GM19324 (cell line): ENCODE measurements at regions not wholly inside any gene's neighbourhood (a gene's known extent, or its start where the extent isn't known, plus 50 kb on each side); places are given as distances from the start of the nearest gene placed in this dataset.

Source experiments
- ATAC-seq: cut with Tn5 transposase; IDR thresholded peaks from one replicate; pipeline ENCODE4 v1.9.1; 2021; ENCODE audit warnings: mild to moderate bottlenecking, moderate library complexity; ENCODE audit not compliant: unreplicated experiment, low FRiP score

- ATAC-seq, result no peak
Observed at GRCh38 chr14:53331921-53332320, 178.8 kb upstream of the DDHD1 start.

- no peak for ATAC-seq
Observed at GRCh38 chr14:53331247-53331646, 178.1 kb upstream of the DDHD1 start.

- no peak for ATAC-seq
Observed at GRCh38 chr14:53330441-53330840, 177.3 kb upstream of the DDHD1 start.

GRCh38 chr14:53328841-53329240 is 175.7 kb upstream of the DDHD1 start:
- ATAC-seq, result no peak

GRCh38 chr14:53327716-53328115 is 174.6 kb upstream of the DDHD1 start:
- ATAC-seq, result no peak

- ATAC-seq, result no peak
Observed at GRCh38 chr14:53325176-53325806, 172.2 kb upstream of the DDHD1 start.

GRCh38 chr14:53316504-53316903 is 163.4 kb upstream of the DDHD1 start:
- ATAC-seq, result no peak

- ATAC-seq, result no peak
Observed at GRCh38 chr14:53310412-53310811, 157.3 kb upstream of the DDHD1 start.

GRCh38 chr14:53306911-53307310 is 153.8 kb upstream of the DDHD1 start:
- no peak for ATAC-seq

GRCh38 chr14:53306267-53306721 is 153.2 kb upstream of the DDHD1 start:
- no peak for ATAC-seq

- no peak for ATAC-seq
Observed at GRCh38 chr14:53304726-53305381, 151.7 kb upstream of the DDHD1 start.

GRCh38 chr14:53295985-53296582 is 143.0 kb upstream of the DDHD1 start:
- no peak for ATAC-seq

GRCh38 chr14:53295372-53295771 is 142.2 kb upstream of the DDHD1 start:
- no peak for ATAC-seq

GRCh38 chr14:53286301-53286700 is 133.2 kb upstream of the DDHD1 start:
- no peak for ATAC-seq

GRCh38 chr14:53285821-53286220 is 132.7 kb upstream of the DDHD1 start:
- no peak for ATAC-seq

GRCh38 chr14:53285064-53285463 is 131.9 kb upstream of the DDHD1 start:
- no peak for ATAC-seq

GRCh38 chr14:53278602-53279506 is 125.7 kb upstream of the DDHD1 start:
- no peak for ATAC-seq

- no peak for ATAC-seq
Observed at GRCh38 chr14:53273671-53274072, 120.5 kb upstream of the DDHD1 start.

- no peak for ATAC-seq
Observed at GRCh38 chr14:53265025-53265424, 111.9 kb upstream of the DDHD1 start.

GRCh38 chr14:53260928-53261327 is 107.8 kb upstream of the DDHD1 start:
- no peak for ATAC-seq

- no peak for ATAC-seq
Observed at GRCh38 chr14:53260286-53260685, 107.2 kb upstream of the DDHD1 start.
